AG04450 (cell line): ENCODE measurements at regions not wholly inside any gene's neighbourhood (a gene's known extent, or its start where the extent isn't known, plus 50 kb on each side); places are given as distances from the start of the nearest gene placed in this dataset.

Source experiments
- CTCF ChIA-PET: fragments of 300-600, 350-600 bp; formaldehyde crosslinking; extraction: SDS; loops from one replicate; lab custom pipeline; 2022; ENCODE audit warnings: antibody characterized with exemption, inconsistent platforms; lab: Charles Lee
- POLR2A ChIA-PET: fragments of 350-600 bp; formaldehyde crosslinking; extraction: SDS; loops from one replicate; lab custom pipeline; 2021; ENCODE audit warnings: antibody characterized with exemption, inconsistent platforms; lab: Yijun Ruan, JAX
- DNase-seq: peaks from one replicate; pipeline ENCODE4 v3.0.0-alpha.2; 2011; ENCODE audit warnings: low read depth, low spot score
- H3K27ac ChIP-seq: one replicate; pipeline ENCODE4 v1.5.1; 2012; ENCODE audit warnings: low read depth, low read length, control low read depth
- H3K27me3 ChIP-seq: one replicate; pipeline ENCODE4 v1.6.0; 2012; ENCODE audit warnings: low read length; ENCODE audit not compliant: control insufficient read depth, insufficient read depth
- H3K4me3 ChIP-seq: 2 replicates; pipeline ENCODE4 v1.5.1; 2011; ENCODE audit warnings: mild to moderate bottlenecking, low read depth, low read length, control low read depth
- H3K9me3 ChIP-seq: 2 replicates; pipeline ENCODE4 v1.5.1; 2012; ENCODE audit warnings: low read length; ENCODE audit not compliant: control insufficient read depth, insufficient read depth
- CTCF ChIP-seq: IDR thresholded peaks from 2 replicates; pipeline ENCODE4 v1.5.1; 2011; ENCODE audit warnings: low read depth, low read length, control low read depth, inconsistent platforms

GRCh38 chr7:145269418-145270161 is 433.7 kb upstream of the TPK1 start:
- Histone ChIP-seq H3K27ac (no peak overlapping the region), H3K4me3 (no peak overlapping the region), H3K9me3 (peaks cover 20% of the 10 kb centered on the region), H3K27me3 (no peaks in the 10 kb centered on the region)
- DNase-seq = no peak
- ChIA-PET POLR2A (no interaction called here), CTCF (no interaction called here)
- TF ChIP-seq CTCF = no peak

- Histone ChIP-seq H3K4me3 (no peak overlapping the region), H3K27ac (no peak overlapping the region), H3K9me3 (peaks cover 16% of the 10 kb centered on the region), H3K27me3 (no peaks in the 10 kb centered on the region)
- DNase-seq = no peak
- ChIA-PET CTCF (no interaction called here), POLR2A (no interaction called here)
- no peak for TF ChIP-seq CTCF
These were observed 429.3 kb upstream of the TPK1 start for GRCh38 chr7:145265180-145265579.

GRCh38 chr7:145263886-145264285 is 428.0 kb upstream of the TPK1 start:
- no peak for DNase-seq
- no peak for TF ChIP-seq CTCF
- no peak overlapping the region for H3K27ac ChIP-seq
- POLR2A ChIA-PET = no interaction called here
- H3K27me3 ChIP-seq = no peaks in the 10 kb centered on the region
- peaks cover 7% of the 10 kb centered on the region; the same call in 1 of the 2 replicates for H3K9me3 ChIP-seq
- CTCF ChIA-PET = no interaction called here
- H3K4me3 ChIP-seq = no peak overlapping the region

- POLR2A ChIA-PET = no interaction called here
- H3K4me3 ChIP-seq = no peak overlapping the region
- CTCF ChIA-PET = no interaction called here
- no peak for TF ChIP-seq CTCF
- no peak overlapping the region for H3K27ac ChIP-seq
- H3K9me3 ChIP-seq = peaks cover 4% of the 10 kb centered on the region
- DNase-seq = no peak
- no peaks in the 10 kb centered on the region for H3K27me3 ChIP-seq
These were observed 416.2 kb upstream of the TPK1 start for GRCh38 chr7:145252031-145252430.

- Histone ChIP-seq H3K27ac (no peak overlapping the region), H3K9me3 (peaks cover 9% of the 10 kb centered on the region; the same call in 1 of the 2 replicates), H3K4me3 (no peak overlapping the region), H3K27me3 (no peaks in the 10 kb centered on the region)
- POLR2A ChIA-PET = no interaction called here
- no peak for TF ChIP-seq CTCF
- no peak for DNase-seq
- CTCF ChIA-PET = no interaction called here
These were observed 388.9 kb upstream of the TPK1 start for GRCh38 chr7:145224775-145225174.
